PFSK-1 (cell line): ENCODE measurements at regions not wholly inside any gene's neighbourhood (a gene's known extent, or its start where the extent isn't known, plus 50 kb on each side); places are given as distances from the start of the nearest gene placed in this dataset.

Source experiments
- REST ChIP-seq, 2 experiments: IDR thresholded peaks; 2 replicates each; pipeline versions ENCODE4 v1.6.1 to v1.8.0; 2011 to 2012; ENCODE audit warnings: low read depth in 2 of 2, low read length in 2 of 2, control low read depth in 1 of 2, inconsistent platforms in 1 of 2, mild to moderate bottlenecking in 1 of 2, moderate library complexity in 1 of 2; ENCODE audit not compliant: insufficient read depth in 1 of 2
- SIN3A ChIP-seq: IDR thresholded peaks from 2 replicates; pipeline ENCODE4 v1.6.1; 2012; ENCODE audit warnings: mild to moderate bottlenecking, low read length, moderate library complexity, borderline replicate concordance; ENCODE audit not compliant: insufficient read depth

GRCh38 chr9:30201024-30201423 lies 2183.4 kb upstream of the ACO1 start:
- TF ChIP-seq SIN3A (no peak), REST (IDR thresholded peaks at IDR 0.05; ENCODE audit: insufficient read depth in 1 of 2, low read depth in 2 of 2, low read length in 2 of 2) (no peak)
